ENCODE measurements at regions not wholly inside any gene's neighbourhood (a gene's known extent, or its start where the extent isn't known, plus 50 kb on each side); places are given as distances from the start of the nearest gene placed in this dataset.
"Not testable (repeated sequence)": the region's sequence is repeated elsewhere in the genome, so short reads cannot be mapped to it uniquely, and the experiment has no call there.

- Mint-ChIP-seq H3K4me1 (no peaks in the 10 kb centered on the region), H3K27ac (no peak overlapping the region), H3K36me3 (no peaks in the 10 kb centered on the region), H3K27me3 (peaks cover 0 to 16% (median 0%) of the 10 kb centered on the region in 3 donors), H3K9me3 (no peaks in the 10 kb centered on the region), H3K4me3 (no peak overlapping the region)
- DNase-seq, result no peak
- ATAC-seq (ENCODE audit: low read depth in 2 of 2), result no peak
Measured at GRCh38 chr5:171707442-171707792, 78.2 kb upstream of the SMIM23 start.

- ATAC-seq (ENCODE audit: low read depth in 2 of 2) (no peak), DNase-seq (no peak)
- H3K4me1 Mint-ChIP-seq, result no peaks in the 10 kb centered on the region
- no peak overlapping the region for H3K4me3 Mint-ChIP-seq
- H3K27me3 Mint-ChIP-seq, result no peaks in the 10 kb centered on the region
- peak overlapping the region in 1 of 6 donors; percentile 74 for H3K27ac Mint-ChIP-seq
- no peaks in the 10 kb centered on the region for H3K36me3 Mint-ChIP-seq
- H3K9me3 Mint-ChIP-seq, result peaks cover 0 to 14% (median 0%) of the 10 kb centered on the region in 7 donors
Measured at GRCh38 chr5:171709930-171710329, 75.7 kb upstream of the SMIM23 start.

- Mint-ChIP-seq H3K27ac (peak overlapping the region in 1 of 6 donors; percentile 23), H3K4me1 (no peaks in the 10 kb centered on the region), H3K9me3 (peaks cover 0 to 14% (median 0%) of the 10 kb centered on the region in 7 donors), H3K36me3 (no peaks in the 10 kb centered on the region), H3K27me3 (no peaks in the 10 kb centered on the region), H3K4me3 (no peak overlapping the region)
- ATAC-seq (ENCODE audit: low read depth in 2 of 2) (no peak), DNase-seq (no peak)
Measured at GRCh38 chr5:171710451-171711024, 75.1 kb upstream of the SMIM23 start.

GRCh38 chr5:171711571-171711970 lies 74.0 kb upstream of the SMIM23 start:
- peaks cover 0 to 14% (median 0%) of the 10 kb centered on the region in 7 donors for H3K9me3 Mint-ChIP-seq
- H3K27ac Mint-ChIP-seq, result no peak overlapping the region
- no peak for ATAC-seq (ENCODE audit: low read depth in 2 of 2)
- no peaks in the 10 kb centered on the region for H3K4me1 Mint-ChIP-seq
- H3K36me3 Mint-ChIP-seq, result no peaks in the 10 kb centered on the region
- no peak overlapping the region for H3K4me3 Mint-ChIP-seq
- DNase-seq, result no peak
- H3K27me3 Mint-ChIP-seq, result no peaks in the 10 kb centered on the region

GRCh38 chr5:171712616-171713015 lies 73.0 kb upstream of the SMIM23 start:
- H3K4me1 Mint-ChIP-seq, result no peaks in the 10 kb centered on the region
- H3K9me3 Mint-ChIP-seq, result peaks cover 0 to 14% (median 0%) of the 10 kb centered on the region in 7 donors
- H3K27ac Mint-ChIP-seq, result no peak overlapping the region

GRCh38 chr5:171713152-171713551 lies 72.5 kb upstream of the SMIM23 start:
- Mint-ChIP-seq H3K9me3 (peaks cover 0 to 14% (median 0%) of the 10 kb centered on the region in 7 donors), H3K36me3 (no peaks in the 10 kb centered on the region), H3K27me3 (peaks cover 0 to 3% (median 0%) of the 10 kb centered on the region in 3 donors), H3K4me3 (no peak overlapping the region), H3K4me1 (no peaks in the 10 kb centered on the region), H3K27ac (no peak overlapping the region)
- ATAC-seq (ENCODE audit: low read depth in 2 of 2) (no peak), DNase-seq (no peak)

More at GRCh38 chr5:171712616-171713015, 73.0 kb upstream of the SMIM23 start:
- ATAC-seq (ENCODE audit: low read depth in 2 of 2) (no peak), DNase-seq (no peak)
- no peak overlapping the region for H3K4me3 Mint-ChIP-seq
- H3K27me3 Mint-ChIP-seq, result no peaks in the 10 kb centered on the region
- no peaks in the 10 kb centered on the region for H3K36me3 Mint-ChIP-seq

GRCh38 chr5:171714261-171714660 lies 71.4 kb upstream of the SMIM23 start:
- Mint-ChIP-seq H3K27me3 (peaks cover 0 to 8% (median 0%) of the 10 kb centered on the region in 3 donors), H3K27ac (no peak overlapping the region), H3K36me3 (no peaks in the 10 kb centered on the region), H3K4me3 (no peak overlapping the region), H3K4me1 (no peaks in the 10 kb centered on the region), H3K9me3 (peaks cover 0 to 14% (median 0%) of the 10 kb centered on the region in 7 donors)
- no peak for ATAC-seq (ENCODE audit: low read depth in 2 of 2)
- no peak for DNase-seq

- Mint-ChIP-seq H3K27ac (no peak overlapping the region), H3K4me3 (no peak overlapping the region), H3K36me3 (no peaks in the 10 kb centered on the region), H3K4me1 (no peaks in the 10 kb centered on the region), H3K9me3 (peaks cover 0 to 14% (median 0%) of the 10 kb centered on the region in 7 donors), H3K27me3 (peaks cover 0 to 8% (median 0%) of the 10 kb centered on the region in 3 donors)
- DNase-seq (no peak), ATAC-seq (ENCODE audit: low read depth in 2 of 2) (no peak)
Measured at GRCh38 chr5:171714851-171715250, 70.8 kb upstream of the SMIM23 start.

GRCh38 chr5:171715551-171715950 lies 70.1 kb upstream of the SMIM23 start:
- no peak overlapping the region for H3K27ac Mint-ChIP-seq

GRCh38 chr5:171720086-171720485 lies 65.5 kb upstream of the SMIM23 start:
- peaks cover 0 to 15% (median 0%) of the 10 kb centered on the region in 3 donors for H3K27me3 Mint-ChIP-seq
- no peak overlapping the region for H3K27ac Mint-ChIP-seq
- H3K4me1 Mint-ChIP-seq, result peaks cover 0 to 8% (median 6%) of the 10 kb centered on the region in 3 donors
- DNase-seq, result no peak
- H3K36me3 Mint-ChIP-seq, result no peaks in the 10 kb centered on the region
- H3K4me3 Mint-ChIP-seq, result no peak overlapping the region
- H3K9me3 Mint-ChIP-seq, result peaks cover 0 to 5% (median 0%) of the 10 kb centered on the region in 7 donors
- ATAC-seq (ENCODE audit: low read depth in 2 of 2), result no peak

More at GRCh38 chr5:171715551-171715950, 70.1 kb upstream of the SMIM23 start:
- Mint-ChIP-seq H3K9me3 (peaks cover 0 to 14% (median 0%) of the 10 kb centered on the region in 7 donors), H3K4me3 (no peak overlapping the region), H3K4me1 (no peaks in the 10 kb centered on the region), H3K27me3 (peaks cover 0 to 8% (median 0%) of the 10 kb centered on the region in 3 donors), H3K36me3 (no peaks in the 10 kb centered on the region)
- ATAC-seq (ENCODE audit: low read depth in 2 of 2) (no peak), DNase-seq (no peak)

GRCh38 chr5:171721464-171721863 lies 64.2 kb upstream of the SMIM23 start:
- DNase-seq (peak; percentile 13), ATAC-seq (ENCODE audit: low read depth in 2 of 2) (peak; percentile 48 to 73)
- H3K4me1 Mint-ChIP-seq, result peaks cover 0 to 8% (median 6%) of the 10 kb centered on the region in 3 donors
- peak overlapping the region in 1 of 8 donors; percentile 35 for H3K4me3 Mint-ChIP-seq
- peaks cover 0 to 15% (median 5%) of the 10 kb centered on the region in 3 donors for H3K27me3 Mint-ChIP-seq
- peaks cover 6 to 10% of the 10 kb centered on the region in 2 donors for H3K36me3 Mint-ChIP-seq
- peaks cover 9 to 16% (median 10%) of the 10 kb centered on the region in 7 donors for H3K9me3 Mint-ChIP-seq
- H3K27ac Mint-ChIP-seq, result no peak overlapping the region

GRCh38 chr5:171724468-171725204 lies 61.0 kb upstream of the SMIM23 start:
- Mint-ChIP-seq H3K27ac (no peak overlapping the region), H3K27me3 (peaks cover 0 to 7% (median 5%) of the 10 kb centered on the region in 3 donors), H3K4me3 (no peak overlapping the region), H3K4me1 (peaks cover 0 to 8% (median 6%) of the 10 kb centered on the region in 3 donors), H3K9me3 (peaks cover 11 to 45% (median 39%) of the 10 kb centered on the region in 7 donors), H3K36me3 (peaks cover 13 to 32% of the 10 kb centered on the region in 2 donors)
- DNase-seq (no peak), ATAC-seq (ENCODE audit: low read depth in 2 of 2) (no peak)

GRCh38 chr5:171725205-171725601 lies 60.4 kb upstream of the SMIM23 start:
- Mint-ChIP-seq H3K27me3 (peaks cover 0 to 7% (median 5%) of the 10 kb centered on the region in 3 donors), H3K27ac (no peak overlapping the region), H3K9me3 (peaks cover 11 to 49% (median 44%) of the 10 kb centered on the region in 7 donors), H3K4me1 (peaks cover 0 to 8% (median 6%) of the 10 kb centered on the region in 3 donors), H3K36me3 (peaks cover 13 to 32% of the 10 kb centered on the region in 2 donors), H3K4me3 (no peak overlapping the region)
- no peak for ATAC-seq (ENCODE audit: low read depth in 2 of 2)
- DNase-seq, result no peak

- peaks cover 13 to 32% of the 10 kb centered on the region in 2 donors for H3K36me3 Mint-ChIP-seq
- H3K27ac Mint-ChIP-seq; H3K4me3 Mint-ChIP-seq; H3K27me3 Mint-ChIP-seq; H3K4me1 Mint-ChIP-seq; ATAC-seq (ENCODE audit: low read depth in 2 of 2); DNase-seq: not testable (repeated sequence)
- H3K9me3 Mint-ChIP-seq, result peaks cover 11 to 56% (median 48%) of the 10 kb centered on the region in 7 donors
Measured at GRCh38 chr5:171726819-171727218, 58.8 kb upstream of the SMIM23 start.
